ENCODE measurements at regions not wholly inside any gene's neighbourhood (a gene's known extent, or its start where the extent isn't known, plus 50 kb on each side); places are given as distances from the start of the nearest gene placed in this dataset.

DNA sequence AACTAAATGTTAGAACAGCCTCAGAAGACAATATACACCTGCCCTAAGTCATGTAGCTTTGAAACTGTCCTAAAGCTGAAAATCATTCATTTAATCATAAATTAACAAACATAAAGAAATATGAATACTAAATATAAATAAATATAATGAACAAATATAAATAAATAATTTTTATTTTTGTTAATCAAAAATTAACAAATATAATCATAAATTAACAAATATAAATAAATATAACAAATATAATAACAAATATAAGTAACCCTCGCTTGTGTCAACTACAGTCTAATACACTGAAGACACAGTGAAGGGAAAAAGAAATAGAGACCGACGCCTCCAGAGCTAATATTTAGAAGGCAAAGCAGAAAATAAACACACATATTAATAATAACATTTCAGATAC, 527.3 kb downstream of the CYLC2 start:
- Histone ChIP-seq H3K4me1 (ENCODE audit: control insufficient read depth, extremely low read depth, insufficient read depth, low read length) (no peaks in the 10 kb centered on the region), H4K20me1 (ENCODE audit: control insufficient read depth, extremely low read depth, insufficient read depth, low read length) (no peaks in the 10 kb centered on the region), H2AFZ (ENCODE audit: control insufficient read depth, low read length) (no peak overlapping the region), H3K27me3 (ENCODE audit: control insufficient read depth, extremely low read depth, insufficient read depth, low read length) (no peaks in the 10 kb centered on the region), H3K79me2 (ENCODE audit: control insufficient read depth, insufficient read depth, low read length) (no peaks in the 10 kb centered on the region), H3K9ac (ENCODE audit: control insufficient read depth, extremely low read depth, insufficient read depth, low read length) (no peak overlapping the region), H3K36me3 (ENCODE audit: control insufficient read depth in 2 of 2, extremely low read depth in 1 of 2, insufficient read depth in 2 of 2, low read length in 2 of 2) (no peaks in the 10 kb centered on the region), H3K9me1 (ENCODE audit: control insufficient read depth, extremely low read depth, insufficient read depth, low read length) (no peaks in the 10 kb centered on the region), H3K4me2 (ENCODE audit: control insufficient read depth, extremely low read depth, insufficient read depth, low read depth, low read length) (no peak overlapping the region), H3K27ac (ENCODE audit: control insufficient read depth, insufficient read depth, low read length) (no peak overlapping the region), H3K9me3 (ENCODE audit: control insufficient read depth, low read depth, low read length) (no peaks in the 10 kb centered on the region), H3K4me3 (ENCODE audit: control insufficient read depth in 2 of 3, extremely low read depth in 1 of 3, insufficient read depth in 2 of 3, low read depth in 1 of 3, low read length in 3 of 3) (no peak overlapping the region)
- dilution Hi-C loops (cut with MboI; ENCODE audit: extremely low pct_ligation_motif_present, low sequenced_read_pairs): no loop called here
- FAIRE-seq (no peak), DNase-seq (ENCODE audit: low read depth, low spot score) (no peak)
- TF ChIP-seq, protein P1, sequence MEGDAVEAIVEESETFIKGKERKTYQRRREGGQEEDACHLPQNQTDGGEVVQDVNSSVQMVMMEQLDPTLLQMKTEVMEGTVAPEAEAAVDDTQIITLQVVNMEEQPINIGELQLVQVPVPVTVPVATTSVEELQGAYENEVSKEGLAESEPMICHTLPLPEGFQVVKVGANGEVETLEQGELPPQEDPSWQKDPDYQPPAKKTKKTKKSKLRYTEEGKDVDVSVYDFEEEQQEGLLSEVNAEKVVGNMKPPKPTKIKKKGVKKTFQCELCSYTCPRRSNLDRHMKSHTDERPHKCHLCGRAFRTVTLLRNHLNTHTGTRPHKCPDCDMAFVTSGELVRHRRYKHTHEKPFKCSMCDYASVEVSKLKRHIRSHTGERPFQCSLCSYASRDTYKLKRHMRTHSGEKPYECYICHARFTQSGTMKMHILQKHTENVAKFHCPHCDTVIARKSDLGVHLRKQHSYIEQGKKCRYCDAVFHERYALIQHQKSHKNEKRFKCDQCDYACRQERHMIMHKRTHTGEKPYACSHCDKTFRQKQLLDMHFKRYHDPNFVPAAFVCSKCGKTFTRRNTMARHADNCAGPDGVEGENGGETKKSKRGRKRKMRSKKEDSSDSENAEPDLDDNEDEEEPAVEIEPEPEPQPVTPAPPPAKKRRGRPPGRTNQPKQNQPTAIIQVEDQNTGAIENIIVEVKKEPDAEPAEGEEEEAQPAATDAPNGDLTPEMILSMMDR (optimal IDR thresholded peaks at IDR 0.05 in 1 of 3, IDR thresholded peaks at IDR 0.05 in 1 of 3, conservative IDR thresholded peaks at IDR 0.05 in 1 of 3; ENCODE audit: extremely low read depth in 1 of 3, insufficient read depth in 2 of 3, low read length in 3 of 3): no peak

DNA sequence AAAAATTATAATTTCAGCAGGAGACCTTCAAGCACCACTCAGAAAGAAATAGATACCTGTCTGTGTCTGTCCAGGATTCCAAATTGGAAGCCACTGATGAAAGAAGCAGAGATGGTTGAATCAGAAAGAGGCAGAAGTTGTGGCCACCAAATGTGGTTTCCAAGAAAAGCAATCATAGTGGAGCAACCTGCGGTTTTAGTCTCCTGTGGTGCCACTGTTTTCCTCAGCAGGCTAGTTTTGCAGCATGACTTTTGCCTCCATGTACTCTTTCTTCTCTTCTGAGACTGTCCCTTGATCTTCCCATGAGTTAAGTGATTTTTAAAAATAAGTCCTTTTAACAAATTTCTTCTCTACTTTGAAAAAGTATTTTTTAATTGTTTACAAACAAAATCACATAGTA, 535.8 kb downstream of the CYLC2 start:
- H3K9ac ChIP-seq (ENCODE audit: control insufficient read depth, extremely low read depth, insufficient read depth, low read length): no peak overlapping the region
- TF ChIP-seq EZH2 (IDR thresholded peaks at IDR 0.05; ENCODE audit: low read length): no peak
- TF ChIP-seq, protein P1 (optimal IDR thresholded peaks at IDR 0.05 in 1 of 3, IDR thresholded peaks at IDR 0.05 in 1 of 3, conservative IDR thresholded peaks at IDR 0.05 in 1 of 3; ENCODE audit: extremely low read depth in 1 of 3, insufficient read depth in 2 of 3, low read length in 3 of 3): no peak
- H2AFZ ChIP-seq (ENCODE audit: control insufficient read depth, low read length): no peak overlapping the region
- DNase-seq (ENCODE audit: low read depth, low spot score) (no peak), FAIRE-seq (no peak)
- no peak overlapping the region for H3K4me2 ChIP-seq (ENCODE audit: control insufficient read depth, extremely low read depth, insufficient read depth, low read depth, low read length)
- dilution Hi-C loops (cut with MboI; ENCODE audit: extremely low pct_ligation_motif_present, low sequenced_read_pairs): no loop called here
- H3K79me2 ChIP-seq (ENCODE audit: control insufficient read depth, insufficient read depth, low read length): no peaks in the 10 kb centered on the region
- no peak overlapping the region for H3K27ac ChIP-seq (ENCODE audit: control insufficient read depth, insufficient read depth, low read length)
- no peaks in the 10 kb centered on the region for H3K36me3 ChIP-seq (ENCODE audit: control insufficient read depth in 2 of 2, extremely low read depth in 1 of 2, insufficient read depth in 2 of 2, low read length in 2 of 2)
- H3K4me1 ChIP-seq (ENCODE audit: control insufficient read depth, extremely low read depth, insufficient read depth, low read length): no peaks in the 10 kb centered on the region
- peaks cover 5% of the 10 kb centered on the region for H3K9me3 ChIP-seq (ENCODE audit: control insufficient read depth, low read depth, low read length)
- no peaks in the 10 kb centered on the region for H3K27me3 ChIP-seq (ENCODE audit: control insufficient read depth, extremely low read depth, insufficient read depth, low read length)
- no peaks in the 10 kb centered on the region for H4K20me1 ChIP-seq (ENCODE audit: control insufficient read depth, extremely low read depth, insufficient read depth, low read length)
- no peak overlapping the region for H3K4me3 ChIP-seq (ENCODE audit: control insufficient read depth in 2 of 3, extremely low read depth in 1 of 3, insufficient read depth in 2 of 3, low read depth in 1 of 3, low read length in 3 of 3)
- no peaks in the 10 kb centered on the region for H3K9me1 ChIP-seq (ENCODE audit: control insufficient read depth, extremely low read depth, insufficient read depth, low read length)

All from keratinocyte (primary cell).